Heart right ventricle (tissue), 16 donors: ENCODE measurements at regions not wholly inside any gene's neighbourhood (a gene's known extent, or its start where the extent isn't known, plus 50 kb on each side); places are given as distances from the start of the nearest gene placed in this dataset.

Experiments used
- ATAC-seq, 8 donors: fragments of 200-7000 bp; cut with Tn5 transposase; one replicate each; pipeline ENCODE4 v1.9.1; 2020; ENCODE audit warnings: mild to moderate bottlenecking in 8 of 8, moderate library complexity in 8 of 8, moderate number of reproducible peaks in 1 of 8
- DNase-seq, 2 donors: peaks; one replicate each; pipeline ENCODE4 v3.0.0-alpha.2; 2020
- H3K27ac ChIP-seq, 10 donors: fragments of 200-600 bp; sonication (generic) in 2 of 10; one replicate each; pipeline versions ENCODE4 v1.5.0 to v1.8.0; 2020 to 2022; ENCODE audit warnings: mild to moderate bottlenecking in 3 of 10
- H3K27me3 ChIP-seq, 7 donors: fragments of 200-600 bp; one replicate each; pipeline ENCODE4 v1.8.0; 2021 to 2022; ENCODE audit warnings: mild to moderate bottlenecking in 2 of 7
- H3K36me3 ChIP-seq, 9 donors: fragments of 200-600 bp; sonication (generic) in 1 of 9; one replicate each; pipeline versions ENCODE4 v1.5.0 to v1.8.0; 2020 to 2022; ENCODE audit warnings: mild to moderate bottlenecking in 2 of 9
- H3K4me1 ChIP-seq, 9 donors: fragments of 200-600 bp; sonication (generic) in 1 of 9; one replicate each; pipeline versions ENCODE4 v1.5.0 to v1.8.0; 2020 to 2022; ENCODE audit warnings: mild to moderate bottlenecking in 4 of 9
- H3K4me3 ChIP-seq, 10 donors: fragments of 200-600 bp; sonication (generic) in 2 of 10; one replicate each; pipeline versions ENCODE4 v1.5.0 to v1.8.0; 2020 to 2022; ENCODE audit warnings: mild to moderate bottlenecking in 7 of 10, moderate library complexity in 2 of 10
- H3K9me3 ChIP-seq, 11 donors: fragments of 200-600 bp in 10 of 11; sonication (generic) in 2 of 11; one replicate each; pipeline versions ENCODE4 v1.5.0 to v1.8.0; 2013 to 2022; ENCODE audit warnings: mild to moderate bottlenecking in 2 of 11, control low read depth in 1 of 11, moderate library complexity in 1 of 11
- CTCF ChIP-seq, 9 donors: fragments of 200-600 bp; sonication (generic) in 2 of 9; IDR thresholded peaks; one replicate each; pipeline versions ENCODE4 v1.5.0 to v1.8.0; 2021 to 2022; ENCODE audit warnings: antibody characterized with exemption in 9 of 9, mild to moderate bottlenecking in 5 of 9, moderate library complexity in 1 of 9
- WGBS, 2 donors: extraction: QIAGEN DNeasy Blood & Tissue Kit; methylation state at CpG; one replicate each; pipeline ENCODE4 v1.1.7; 2013; ENCODE audit warnings: inconsistent platforms in 1 of 2; 5-methylcytosine and 5-hydroxymethylcytosine counted together
- intact Hi-C, 10 donors: fragments of 100-400 bp; cut with DNase I; formaldehyde crosslinking; loops; one replicate each; pipeline versions ENCODE4 v1.11.1 to v1.14.2; 2022
- donor health status: Arrhythmogenic right ventricular cardiomyopathy.
- donor health status: ischemic (EF 13 %, LVEDD 7.1; RV severe dilation, severe dysfunction).
- donor health status: healthy with polysubstance abuse.
- donor health status: DM: no; HTN: yes; CAD: no.
- donor health status: DM: no; HTN: no; CAD: no.
- donor health status: ischemic (EF 25% LVEDD 6.9; RV normal size, moderate dysfunction).
- donor health status: ischemic (EF 25% LVEDD 5.7; RV mildly dilated, moderate dysfunction).
- donor health status: healthy.
- donor health status: DM: yes; HTN: yes; CAD: no.
- donor health status: Ischemic cardiomyopathy.
- donor health status: ischemic (EF 35%, LVEDD 5.7; RV mildly dilated, moderate dysfunction).
- donor health status: nonischemic (EF 11% LVEDD 7.7; RV severe dilation, severe dysfunction).
- donor health status: DM: yes; HTN: yes; CAD: no.
- donor health status: PGD.
- donor health status: ischemic (EF 29% LVEDD 5.4; RV normal size, mild dysfunction).
- donor health status: nonischemic (EF 23%, LVEDD 6.1; RV moderate dilation, normal function).

- ATAC-seq: no peak
- no peak overlapping the region for H3K27ac ChIP-seq
- no peaks in the 10 kb centered on the region for H3K4me1 ChIP-seq
- H3K27me3 ChIP-seq: no peaks in the 10 kb centered on the region
- peaks cover 0 to 24% (median 5%) of the 10 kb centered on the region in 11 donors for H3K9me3 ChIP-seq
- intact Hi-C loops: no loop called here
- TF ChIP-seq CTCF (IDR thresholded peaks at IDR 0.05): no peak
- DNase-seq: no peak
- H3K36me3 ChIP-seq: no peaks in the 10 kb centered on the region
- no peak overlapping the region for H3K4me3 ChIP-seq
Observed at GRCh38 chr10:107561136-107561650, 396.7 kb upstream of the SORCS1 start.

GRCh38 chr10:107557916-107558315 is 393.4 kb upstream of the SORCS1 start:
- DNase-seq: no peak
- TF ChIP-seq CTCF (IDR thresholded peaks at IDR 0.05): no peak
- H3K36me3 ChIP-seq: no peaks in the 10 kb centered on the region

GRCh38 chr10:107554333-107554732 is 389.8 kb upstream of the SORCS1 start:
- no peak for DNase-seq
- Histone ChIP-seq H3K4me3 (no peak overlapping the region), H3K9me3 (peaks cover 0 to 19% (median 0%) of the 10 kb centered on the region in 11 donors), H3K4me1 (no peaks in the 10 kb centered on the region), H3K27ac (peak overlapping the region in 1 of 10 donors; percentile 1), H3K27me3 (no peaks in the 10 kb centered on the region), H3K36me3 (no peaks in the 10 kb centered on the region)
- WGBS, 2 donors: 58 to 60% methylated on average over 1 of the region's 1 CpG
- TF ChIP-seq CTCF (IDR thresholded peaks at IDR 0.05): no peak
- ATAC-seq: no peak
- intact Hi-C loops: no loop called here

More at GRCh38 chr10:107557916-107558315, 393.4 kb upstream of the SORCS1 start:
- no peak for ATAC-seq
- Histone ChIP-seq H3K27me3 (no peaks in the 10 kb centered on the region), H3K4me3 (no peak overlapping the region), H3K4me1 (no peaks in the 10 kb centered on the region), H3K27ac (no peak overlapping the region), H3K9me3 (no peaks in the 10 kb centered on the region)
- WGBS, 2 donors: 71 to 86% methylated on average over 4 of the region's 4 CpGs
- intact Hi-C loops: no loop called here

GRCh38 chr10:107553470-107553869 is 389.0 kb upstream of the SORCS1 start:
- WGBS, 2 donors: 18 to 39% methylated on average over 1 of the region's 1 CpG
- Histone ChIP-seq H3K27me3 (no peaks in the 10 kb centered on the region), H3K9me3 (peaks cover 0 to 19% (median 0%) of the 10 kb centered on the region in 11 donors), H3K4me3 (no peak overlapping the region), H3K36me3 (no peaks in the 10 kb centered on the region), H3K4me1 (no peaks in the 10 kb centered on the region), H3K27ac (no peak overlapping the region)
- DNase-seq: no peak
- no peak for ATAC-seq
- TF ChIP-seq CTCF (IDR thresholded peaks at IDR 0.05): no peak
- intact Hi-C loops: no loop called here
